ENCODE measurements at regions not wholly inside any gene's neighbourhood (a gene's known extent, or its start where the extent isn't known, plus 50 kb on each side); places are given as distances from the start of the nearest gene placed in this dataset.
"Not testable (repeated sequence)": the region's sequence is repeated elsewhere in the genome, so short reads cannot be mapped to it uniquely, and the experiment has no call there.

- no peak for DNase-seq (ENCODE audit: low read depth)
Measured at GRCh38 chr7:145795132-145795531, 321.5 kb upstream of the CNTNAP2 start.

GRCh38 chr7:145784809-145785780 lies 331.5 kb upstream of the CNTNAP2 start:
- no peak for DNase-seq (ENCODE audit: low read depth)

GRCh38 chr7:145781388-145781787 lies 335.2 kb upstream of the CNTNAP2 start:
- not testable (repeated sequence) for DNase-seq (ENCODE audit: low read depth)

- DNase-seq (ENCODE audit: low read depth): no peak
Measured at GRCh38 chr7:145779140-145779539, 337.5 kb upstream of the CNTNAP2 start.

- DNase-seq (ENCODE audit: low read depth): no peak
Measured at GRCh38 chr7:145774777-145775176, 341.8 kb upstream of the CNTNAP2 start.

GRCh38 chr7:145753004-145753403 lies 363.6 kb upstream of the CNTNAP2 start:
- no peak for DNase-seq (ENCODE audit: low read depth)

GRCh38 chr7:145737617-145738016 lies 379.0 kb upstream of the CNTNAP2 start:
- DNase-seq (ENCODE audit: low read depth): no peak

- DNase-seq (ENCODE audit: low read depth): no peak
Measured at GRCh38 chr7:145735061-145735460, 381.5 kb upstream of the CNTNAP2 start.

GRCh38 chr7:145732521-145732920 lies 384.1 kb upstream of the CNTNAP2 start:
- DNase-seq (ENCODE audit: low read depth): no peak

- no peak for DNase-seq (ENCODE audit: low read depth)
Measured at GRCh38 chr7:145729691-145730090, 386.9 kb upstream of the CNTNAP2 start.

- no peak for DNase-seq (ENCODE audit: low read depth)
Measured at GRCh38 chr7:145718129-145718528, 398.5 kb upstream of the CNTNAP2 start.

- no peak for DNase-seq (ENCODE audit: low read depth)
Measured at GRCh38 chr7:145700488-145700887, 416.1 kb upstream of the CNTNAP2 start.

GRCh38 chr7:145698526-145699262 lies 417.9 kb upstream of the CNTNAP2 start:
- DNase-seq (ENCODE audit: low read depth): no peak

- DNase-seq (ENCODE audit: low read depth): not testable (repeated sequence)
Measured at GRCh38 chr7:145697412-145698107, 419.0 kb upstream of the CNTNAP2 start.

GRCh38 chr7:145696071-145696470 lies 420.5 kb upstream of the CNTNAP2 start:
- no peak for DNase-seq (ENCODE audit: low read depth)

- DNase-seq (ENCODE audit: low read depth): no peak
Measured at GRCh38 chr7:145692237-145692950, 424.2 kb upstream of the CNTNAP2 start.

GRCh38 chr7:145691377-145691914 lies 425.2 kb upstream of the CNTNAP2 start:
- no peak for DNase-seq (ENCODE audit: low read depth)

GRCh38 chr7:145681646-145682045 lies 435.0 kb upstream of the CNTNAP2 start:
- DNase-seq (ENCODE audit: low read depth): no peak

GRCh38 chr7:145681159-145681558 lies 435.4 kb upstream of the CNTNAP2 start:
- no peak for DNase-seq (ENCODE audit: low read depth)

GRCh38 chr7:145665499-145666258 lies 450.9 kb upstream of the CNTNAP2 start:
- no peak for DNase-seq (ENCODE audit: low read depth)

- no peak for DNase-seq (ENCODE audit: low read depth)
Measured at GRCh38 chr7:145655666-145656065, 460.9 kb upstream of the CNTNAP2 start.
